ENCODE measurements at regions not wholly inside any gene's neighbourhood (a gene's known extent, or its start where the extent isn't known, plus 50 kb on each side); places are given as distances from the start of the nearest gene placed in this dataset.

DNA sequence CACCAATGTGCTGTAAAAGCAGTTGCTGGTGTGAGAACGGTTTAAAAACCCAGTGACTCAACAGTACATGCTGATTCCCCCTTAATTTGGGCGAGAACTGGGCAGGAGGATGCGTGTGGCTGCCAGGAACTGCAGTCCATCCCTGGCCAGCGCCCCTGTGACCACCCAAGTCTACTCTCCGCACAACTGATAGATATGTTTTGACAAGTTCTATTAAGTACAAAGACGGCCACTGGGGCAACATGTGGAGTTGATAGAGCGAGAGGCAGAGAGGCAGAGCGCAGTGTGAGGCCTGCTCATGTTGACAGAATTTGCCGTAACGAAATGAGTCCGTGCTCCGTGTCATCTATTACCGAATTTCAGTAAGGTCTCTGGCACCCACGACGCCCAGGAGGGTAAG lies 855.0 kb downstream of the BCL11B start:
- no peak for DNase-seq
- no peaks in the 10 kb centered on the region for H3K9me3 ChIP-seq (replicated peaks)
- H3K36me3 ChIP-seq: no peaks in the 10 kb centered on the region
- no peak overlapping the region for H3K4me3 ChIP-seq
- H3K27me3 ChIP-seq: no peaks in the 10 kb centered on the region
- H3K27ac ChIP-seq: no peak overlapping the region
- no peaks in the 10 kb centered on the region for H3K4me1 ChIP-seq

- Histone ChIP-seq H3K4me3 (no peak overlapping the region), H3K4me1 (no peaks in the 10 kb centered on the region), H3K9me3 (replicated peaks) (no peaks in the 10 kb centered on the region), H3K36me3 (no peaks in the 10 kb centered on the region), H3K27me3 (no peaks in the 10 kb centered on the region), H3K27ac (no peak overlapping the region)
- no peak for DNase-seq
Measured at GRCh38 chr14:98428483-98428994, 843.5 kb downstream of the BCL11B start.

GRCh38 chr14:98433436-98433835 lies 838.6 kb downstream of the BCL11B start:
- no peaks in the 10 kb centered on the region for H3K4me1 ChIP-seq
- H3K27me3 ChIP-seq: no peaks in the 10 kb centered on the region
- H3K4me3 ChIP-seq: no peak overlapping the region
- no peak overlapping the region for H3K27ac ChIP-seq
- DNase-seq: no peak
- H3K36me3 ChIP-seq: no peaks in the 10 kb centered on the region
- H3K9me3 ChIP-seq (replicated peaks): no peaks in the 10 kb centered on the region

DNA sequence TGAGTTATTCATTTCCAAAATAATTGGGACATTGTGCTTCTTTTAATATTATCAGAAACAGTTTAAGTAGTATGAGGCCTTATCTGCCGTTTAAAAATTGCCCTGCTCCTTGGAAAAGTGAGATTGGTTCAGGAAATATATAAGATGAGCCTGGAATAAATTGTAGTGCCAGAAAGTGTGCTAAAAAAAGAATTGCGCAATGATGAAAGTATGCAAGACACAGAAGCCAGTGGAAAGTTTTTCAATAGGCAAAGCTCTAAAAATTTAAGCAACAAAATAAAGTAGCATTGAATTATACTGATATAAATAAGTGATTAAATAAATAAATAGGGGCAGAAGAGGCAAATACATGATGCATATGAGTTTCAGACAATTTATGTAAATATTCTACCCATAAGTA lies 834.9 kb downstream of the BCL11B start:
- no peaks in the 10 kb centered on the region for H3K36me3 ChIP-seq
- no peaks in the 10 kb centered on the region for H3K9me3 ChIP-seq (replicated peaks)
- no peaks in the 10 kb centered on the region for H3K27me3 ChIP-seq
- no peak for DNase-seq
- no peak overlapping the region for H3K27ac ChIP-seq
- no peaks in the 10 kb centered on the region for H3K4me1 ChIP-seq
- no peak overlapping the region for H3K4me3 ChIP-seq

GRCh38 chr14:98444077-98444476 lies 827.9 kb downstream of the BCL11B start:
- no peak for DNase-seq
- Histone ChIP-seq H3K27me3 (no peaks in the 10 kb centered on the region), H3K9me3 (replicated peaks) (no peaks in the 10 kb centered on the region), H3K27ac (no peak overlapping the region), H3K4me3 (no peak overlapping the region), H3K4me1 (no peaks in the 10 kb centered on the region), H3K36me3 (no peaks in the 10 kb centered on the region)

DNA sequence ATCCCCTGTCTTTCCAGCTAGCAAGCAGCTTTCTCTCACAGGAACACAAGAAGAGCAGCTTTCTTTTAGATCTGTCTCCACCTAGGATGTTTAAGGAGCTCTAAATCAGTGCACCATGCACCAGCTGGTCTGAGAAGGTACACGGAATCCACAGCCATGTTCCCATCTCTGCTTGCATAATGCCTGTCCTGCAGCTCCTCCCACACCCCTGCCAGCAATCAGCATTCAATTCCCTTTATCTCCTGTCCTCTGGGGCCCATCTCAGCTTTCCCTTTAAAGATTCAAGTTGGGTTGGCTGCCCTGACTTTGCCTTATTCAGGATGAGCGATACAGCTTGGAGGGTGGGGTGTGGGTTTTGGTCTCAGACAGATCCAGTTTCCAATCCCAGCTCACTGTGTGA lies 826.3 kb downstream of the BCL11B start:
- Histone ChIP-seq H3K9me3 (replicated peaks) (no peaks in the 10 kb centered on the region), H3K27ac (no peak overlapping the region), H3K4me1 (no peaks in the 10 kb centered on the region), H3K27me3 (no peaks in the 10 kb centered on the region), H3K4me3 (no peak overlapping the region), H3K36me3 (no peaks in the 10 kb centered on the region)
- no peak for DNase-seq

DNA sequence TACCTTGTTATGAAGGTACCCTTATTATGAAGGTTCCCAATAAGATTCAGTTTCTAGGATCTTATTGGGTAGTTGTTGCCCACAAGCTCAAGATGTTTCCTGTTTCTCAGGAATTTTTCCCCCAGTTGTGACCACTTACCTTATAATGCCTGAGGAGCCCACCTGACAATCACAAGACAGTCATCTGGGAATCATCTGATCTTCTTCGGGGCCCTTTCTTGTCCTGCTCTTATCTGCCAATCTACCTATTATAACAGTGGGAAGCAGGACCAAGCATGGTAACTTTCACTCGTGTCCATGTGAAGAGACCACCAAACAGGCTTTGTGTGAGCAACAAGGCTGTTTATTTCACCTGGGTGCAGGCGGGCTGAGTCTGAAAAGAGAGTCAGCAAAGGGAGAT lies 825.5 kb downstream of the BCL11B start:
- Histone ChIP-seq H3K27ac (no peak overlapping the region), H3K4me3 (no peak overlapping the region), H3K4me1 (no peaks in the 10 kb centered on the region), H3K9me3 (replicated peaks) (no peaks in the 10 kb centered on the region), H3K36me3 (no peaks in the 10 kb centered on the region), H3K27me3 (no peaks in the 10 kb centered on the region)
- no peak for DNase-seq

- H3K4me3 ChIP-seq: no peak overlapping the region
- H3K9me3 ChIP-seq (replicated peaks): no peaks in the 10 kb centered on the region
- no peaks in the 10 kb centered on the region for H3K27me3 ChIP-seq
- H3K27ac ChIP-seq: no peak overlapping the region
- no peaks in the 10 kb centered on the region for H3K4me1 ChIP-seq
- DNase-seq: no peak
- no peaks in the 10 kb centered on the region for H3K36me3 ChIP-seq
Measured at GRCh38 chr14:98456231-98456630, 815.8 kb downstream of the BCL11B start.

DNA sequence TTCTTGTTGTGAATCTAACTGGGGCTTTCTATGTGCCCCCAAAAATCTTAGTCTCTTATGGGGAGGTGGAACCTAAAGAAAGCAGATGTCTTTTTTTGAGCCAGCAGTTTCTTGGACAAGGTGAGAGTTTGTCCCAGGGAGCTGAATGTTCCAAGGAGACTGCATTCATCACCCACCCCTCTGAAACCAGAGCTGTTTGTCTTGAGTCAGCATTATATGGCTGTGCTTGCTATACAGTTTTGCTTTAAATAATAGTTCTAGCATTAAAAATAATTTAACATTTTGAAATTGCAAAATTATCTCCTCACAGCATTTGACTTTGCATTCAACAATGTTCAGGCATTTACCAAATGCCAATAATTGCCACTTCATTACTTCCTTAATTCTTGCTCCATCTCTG lies 813.3 kb downstream of the BCL11B start:
- Histone ChIP-seq H3K4me3 (no peak overlapping the region), H3K27ac (no peak overlapping the region), H3K36me3 (no peaks in the 10 kb centered on the region), H3K27me3 (no peaks in the 10 kb centered on the region), H3K4me1 (no peaks in the 10 kb centered on the region), H3K9me3 (replicated peaks) (no peaks in the 10 kb centered on the region)
- DNase-seq: no peak

DNA sequence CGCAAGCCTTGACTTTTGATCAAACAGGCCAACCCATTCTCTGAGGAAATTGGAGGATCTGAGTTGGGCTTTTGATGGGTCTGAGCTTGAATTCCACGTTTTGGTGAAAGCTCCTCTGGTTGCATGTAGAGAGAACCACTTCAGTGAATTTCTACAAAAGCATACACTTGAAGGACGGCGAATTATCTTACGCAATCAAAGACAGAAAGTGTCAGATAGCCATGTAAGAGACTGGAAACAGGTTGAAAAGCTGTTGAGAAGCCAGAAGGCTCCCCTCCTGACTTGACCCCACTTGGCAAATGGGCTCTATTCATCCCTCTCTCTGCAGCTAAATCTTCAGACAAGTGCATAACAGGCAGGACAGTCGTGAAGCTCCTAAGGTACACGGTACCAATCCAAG lies 809.1 kb downstream of the BCL11B start:
- H3K27ac ChIP-seq: no peak overlapping the region
- H3K36me3 ChIP-seq: no peaks in the 10 kb centered on the region
- DNase-seq: no peak
- H3K4me3 ChIP-seq: no peak overlapping the region
- H3K27me3 ChIP-seq: no peaks in the 10 kb centered on the region
- H3K9me3 ChIP-seq (replicated peaks): no peaks in the 10 kb centered on the region
- no peaks in the 10 kb centered on the region for H3K4me1 ChIP-seq

DNA sequence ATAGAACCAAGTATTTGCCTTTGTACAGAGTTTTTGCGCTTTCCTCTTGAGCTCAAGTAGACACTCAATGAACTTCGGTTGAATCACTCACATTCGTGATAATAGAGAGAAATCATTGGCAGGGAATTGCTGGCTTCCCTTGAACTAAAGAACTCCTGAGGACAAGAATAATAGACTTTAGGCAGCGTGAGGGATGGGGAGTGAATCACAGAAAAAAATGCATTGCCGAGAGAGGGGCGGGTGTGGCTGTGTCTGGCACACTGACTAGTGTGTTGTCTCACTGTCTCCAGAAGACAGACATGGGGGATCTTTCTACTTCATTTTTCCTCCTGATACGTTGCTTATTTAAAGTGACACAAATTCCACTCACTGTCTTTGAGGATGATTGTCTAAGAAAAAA lies 805.2 kb downstream of the BCL11B start:
- H3K4me3 ChIP-seq: no peak overlapping the region
- H3K4me1 ChIP-seq: no peaks in the 10 kb centered on the region
- H3K9me3 ChIP-seq (replicated peaks): no peaks in the 10 kb centered on the region
- H3K27me3 ChIP-seq: no peaks in the 10 kb centered on the region
- no peak for DNase-seq
- H3K27ac ChIP-seq: no peak overlapping the region
- no peaks in the 10 kb centered on the region for H3K36me3 ChIP-seq

- Histone ChIP-seq H3K4me3 (no peak overlapping the region), H3K36me3 (no peaks in the 10 kb centered on the region), H3K9me3 (replicated peaks) (no peaks in the 10 kb centered on the region), H3K4me1 (no peaks in the 10 kb centered on the region), H3K27ac (no peak overlapping the region), H3K27me3 (no peaks in the 10 kb centered on the region)
- DNase-seq: no peak
Measured at GRCh38 chr14:98470663-98471062, 801.3 kb downstream of the BCL11B start.

DNA sequence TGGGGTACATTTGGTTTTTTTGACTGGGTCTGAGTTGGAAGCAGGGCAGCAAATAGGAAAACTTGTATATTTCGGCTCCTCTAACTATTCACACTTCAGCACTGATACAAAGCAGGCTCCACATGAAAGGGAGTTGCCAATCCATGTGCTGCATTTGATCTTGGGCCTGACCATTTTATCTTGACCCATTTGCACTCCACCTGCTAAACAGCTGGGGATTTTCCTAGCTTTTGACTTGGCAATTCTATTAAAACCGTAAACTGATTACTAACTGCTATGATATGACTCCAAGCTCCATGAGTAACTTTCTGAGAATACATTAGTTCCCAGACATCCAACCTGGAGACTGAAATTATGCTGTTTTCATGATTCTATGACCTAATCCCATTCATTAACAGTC lies 797.1 kb downstream of the BCL11B start:
- no peak for DNase-seq
- H3K27me3 ChIP-seq: no peaks in the 10 kb centered on the region
- H3K4me3 ChIP-seq: no peak overlapping the region
- H3K36me3 ChIP-seq: no peaks in the 10 kb centered on the region
- no peaks in the 10 kb centered on the region for H3K4me1 ChIP-seq
- no peak overlapping the region for H3K27ac ChIP-seq
- H3K9me3 ChIP-seq (replicated peaks): no peaks in the 10 kb centered on the region

DNA sequence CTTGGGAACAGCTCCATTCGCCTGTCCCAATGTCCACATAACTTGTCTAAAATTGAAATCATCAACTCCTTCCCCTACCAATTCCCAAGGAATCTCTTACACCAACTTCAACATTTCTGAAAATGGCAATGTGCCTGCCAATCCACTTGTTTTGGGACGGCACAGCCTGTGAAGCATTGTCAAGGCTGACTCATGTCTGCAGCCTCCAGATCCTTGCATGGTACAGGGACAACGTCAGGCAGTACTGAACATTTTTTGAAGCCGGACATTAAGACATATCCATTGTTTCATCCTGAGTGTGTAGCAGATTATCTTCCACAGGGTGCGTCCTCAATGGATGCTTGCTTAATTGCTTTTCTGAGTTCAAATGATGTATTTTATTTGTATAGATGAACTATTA lies 794.1 kb downstream of the BCL11B start:
- Histone ChIP-seq H3K36me3 (no peaks in the 10 kb centered on the region), H3K27ac (no peak overlapping the region), H3K4me3 (no peak overlapping the region), H3K27me3 (no peaks in the 10 kb centered on the region), H3K4me1 (no peaks in the 10 kb centered on the region), H3K9me3 (replicated peaks) (no peaks in the 10 kb centered on the region)
- no peak for DNase-seq

GRCh38 chr14:98489115-98489514 lies 782.9 kb downstream of the BCL11B start:
- Histone ChIP-seq H3K9me3 (replicated peaks) (no peaks in the 10 kb centered on the region), H3K36me3 (no peaks in the 10 kb centered on the region), H3K4me1 (no peaks in the 10 kb centered on the region), H3K27ac (no peak overlapping the region), H3K4me3 (no peak overlapping the region), H3K27me3 (no peaks in the 10 kb centered on the region)
- no peak for DNase-seq

DNA sequence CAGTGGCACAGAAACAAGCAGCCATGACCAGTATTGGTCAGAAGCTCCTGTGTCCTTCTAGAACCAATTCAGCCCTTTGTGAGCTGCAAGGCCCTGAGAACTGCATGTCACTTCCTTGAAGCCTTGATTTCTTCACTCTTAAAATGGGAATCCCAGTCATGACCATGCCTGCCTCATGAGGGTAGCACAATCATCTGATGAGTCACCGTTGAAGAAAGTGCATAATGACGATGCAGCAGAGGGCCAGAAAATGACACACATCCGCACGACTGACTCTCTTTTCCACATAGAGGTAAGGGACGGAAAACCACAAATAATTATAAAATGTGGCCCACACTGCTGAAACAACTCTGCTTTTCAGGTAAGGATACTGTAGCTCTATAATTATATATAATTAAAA lies 777.4 kb downstream of the BCL11B start:
- H3K36me3 ChIP-seq: no peaks in the 10 kb centered on the region
- no peaks in the 10 kb centered on the region for H3K4me1 ChIP-seq
- H3K4me3 ChIP-seq: no peak overlapping the region
- H3K27ac ChIP-seq: no peak overlapping the region
- H3K9me3 ChIP-seq (replicated peaks): no peaks in the 10 kb centered on the region
- DNase-seq: no peak
- no peaks in the 10 kb centered on the region for H3K27me3 ChIP-seq
